ENCODE measurements at regions not wholly inside any gene's neighbourhood (a gene's known extent, or its start where the extent isn't known, plus 50 kb on each side); places are given as distances from the start of the nearest gene placed in this dataset.

DNA sequence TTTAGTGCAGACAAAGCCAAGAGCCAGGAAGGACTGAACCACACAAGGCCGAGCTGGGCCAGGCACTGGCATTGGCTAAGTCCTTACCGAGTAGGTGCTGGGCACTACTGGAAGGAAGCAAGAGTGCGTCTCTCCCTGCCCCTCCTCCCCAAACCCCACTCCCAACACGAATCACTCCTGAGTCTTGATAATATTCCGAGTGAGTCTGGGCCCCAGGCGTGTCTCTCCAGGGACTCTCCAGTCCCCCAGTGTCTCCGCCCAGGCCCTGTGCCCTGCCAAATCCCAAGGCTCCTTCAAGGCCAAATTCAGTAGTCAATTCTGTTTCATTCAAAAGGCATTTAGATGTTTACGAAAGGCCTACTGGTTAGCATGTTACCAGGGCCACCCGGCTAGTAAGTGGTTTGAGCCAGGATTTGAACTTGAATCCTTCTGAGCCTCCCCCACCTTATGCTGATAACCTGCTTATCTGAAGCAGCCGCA, 82.8 kb downstream of the GLI2 start:
- TF ChIP-seq, protein P1, sequence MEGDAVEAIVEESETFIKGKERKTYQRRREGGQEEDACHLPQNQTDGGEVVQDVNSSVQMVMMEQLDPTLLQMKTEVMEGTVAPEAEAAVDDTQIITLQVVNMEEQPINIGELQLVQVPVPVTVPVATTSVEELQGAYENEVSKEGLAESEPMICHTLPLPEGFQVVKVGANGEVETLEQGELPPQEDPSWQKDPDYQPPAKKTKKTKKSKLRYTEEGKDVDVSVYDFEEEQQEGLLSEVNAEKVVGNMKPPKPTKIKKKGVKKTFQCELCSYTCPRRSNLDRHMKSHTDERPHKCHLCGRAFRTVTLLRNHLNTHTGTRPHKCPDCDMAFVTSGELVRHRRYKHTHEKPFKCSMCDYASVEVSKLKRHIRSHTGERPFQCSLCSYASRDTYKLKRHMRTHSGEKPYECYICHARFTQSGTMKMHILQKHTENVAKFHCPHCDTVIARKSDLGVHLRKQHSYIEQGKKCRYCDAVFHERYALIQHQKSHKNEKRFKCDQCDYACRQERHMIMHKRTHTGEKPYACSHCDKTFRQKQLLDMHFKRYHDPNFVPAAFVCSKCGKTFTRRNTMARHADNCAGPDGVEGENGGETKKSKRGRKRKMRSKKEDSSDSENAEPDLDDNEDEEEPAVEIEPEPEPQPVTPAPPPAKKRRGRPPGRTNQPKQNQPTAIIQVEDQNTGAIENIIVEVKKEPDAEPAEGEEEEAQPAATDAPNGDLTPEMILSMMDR (conservative IDR thresholded peaks at IDR 0.05), result no peak
- no peak for TF ChIP-seq EZH2 (IDR thresholded peaks at IDR 0.05; ENCODE audit: low read depth)
